Endothelial cell of umbilical vein (primary cell): ENCODE measurements at regions not wholly inside any gene's neighbourhood (a gene's known extent, or its start where the extent isn't known, plus 50 kb on each side); places are given as distances from the start of the nearest gene placed in this dataset.

Experiments used
- EZH2 ChIP-seq: IDR thresholded peaks from 2 replicates; pipeline ENCODE4 v1.6.1; 2012; ENCODE audit warnings: borderline replicate concordance, low read depth, mild to moderate bottlenecking, moderate library complexity, low read length, inconsistent platforms; ENCODE audit not compliant: severe bottlenecking
- TF ChIP-seq, protein P1 (sequence below), 2 donors: IDR thresholded peaks; 1 replicate in 1 of 2; 2 replicates in 1 of 2; pipeline ENCODE4 v1.5.1; 2011; ENCODE audit warnings: low read length in 2 of 2, mild to moderate bottlenecking in 2 of 2, moderate library complexity in 2 of 2, control low read depth in 1 of 2, inconsistent platforms in 1 of 2, low read depth in 1 of 2; ENCODE audit not compliant: insufficient read depth in 1 of 2; ENCODE audit errors: extremely low read depth in 1 of 2

- TF ChIP-seq, protein P1, sequence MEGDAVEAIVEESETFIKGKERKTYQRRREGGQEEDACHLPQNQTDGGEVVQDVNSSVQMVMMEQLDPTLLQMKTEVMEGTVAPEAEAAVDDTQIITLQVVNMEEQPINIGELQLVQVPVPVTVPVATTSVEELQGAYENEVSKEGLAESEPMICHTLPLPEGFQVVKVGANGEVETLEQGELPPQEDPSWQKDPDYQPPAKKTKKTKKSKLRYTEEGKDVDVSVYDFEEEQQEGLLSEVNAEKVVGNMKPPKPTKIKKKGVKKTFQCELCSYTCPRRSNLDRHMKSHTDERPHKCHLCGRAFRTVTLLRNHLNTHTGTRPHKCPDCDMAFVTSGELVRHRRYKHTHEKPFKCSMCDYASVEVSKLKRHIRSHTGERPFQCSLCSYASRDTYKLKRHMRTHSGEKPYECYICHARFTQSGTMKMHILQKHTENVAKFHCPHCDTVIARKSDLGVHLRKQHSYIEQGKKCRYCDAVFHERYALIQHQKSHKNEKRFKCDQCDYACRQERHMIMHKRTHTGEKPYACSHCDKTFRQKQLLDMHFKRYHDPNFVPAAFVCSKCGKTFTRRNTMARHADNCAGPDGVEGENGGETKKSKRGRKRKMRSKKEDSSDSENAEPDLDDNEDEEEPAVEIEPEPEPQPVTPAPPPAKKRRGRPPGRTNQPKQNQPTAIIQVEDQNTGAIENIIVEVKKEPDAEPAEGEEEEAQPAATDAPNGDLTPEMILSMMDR (IDR thresholded peaks at IDR 0.05; ENCODE audit: extremely low read depth in 1 of 2, insufficient read depth in 1 of 2, low read depth in 1 of 2, low read length in 2 of 2), result no peak
- TF ChIP-seq EZH2, result no peak
Observed at GRCh38 chr16:86798247-86799041, 220.1 kb downstream of the FOXL1 start.
